ENCODE measurements at regions not wholly inside any gene's neighbourhood (a gene's known extent, or its start where the extent isn't known, plus 50 kb on each side); places are given as distances from the start of the nearest gene placed in this dataset.

- no peak for DNase-seq
Observed at GRCh38 chr6:10303608-10304506, 111.0 kb downstream of the TFAP2A start.

- no peak for DNase-seq
Observed at GRCh38 chr6:10302566-10303235, 112.2 kb downstream of the TFAP2A start.

- no peak for DNase-seq
Observed at GRCh38 chr6:10300071-10300470, 114.8 kb downstream of the TFAP2A start.

GRCh38 chr6:10297832-10298231 is 117.0 kb downstream of the TFAP2A start:
- DNase-seq = no peak

GRCh38 chr6:10278746-10279145 is 136.1 kb downstream of the TFAP2A start:
- DNase-seq = no peak

- DNase-seq = no peak
Observed at GRCh38 chr6:10276660-10277287, 138.1 kb downstream of the TFAP2A start.

GRCh38 chr6:10276106-10276505 is 138.8 kb downstream of the TFAP2A start:
- no peak for DNase-seq

- no peak for DNase-seq
Observed at GRCh38 chr6:10272591-10272990, 142.3 kb downstream of the TFAP2A start.

- no peak for DNase-seq
Observed at GRCh38 chr6:10271982-10272381, 142.9 kb downstream of the TFAP2A start.

GRCh38 chr6:10269814-10270472 is 144.9 kb downstream of the TFAP2A start:
- DNase-seq = no peak

GRCh38 chr6:10268611-10269310 is 146.1 kb downstream of the TFAP2A start:
- DNase-seq = no peak

- DNase-seq = no peak
Observed at GRCh38 chr6:10268111-10268510, 146.8 kb downstream of the TFAP2A start.

- no peak for DNase-seq
Observed at GRCh38 chr6:10266462-10266861, 148.4 kb downstream of the TFAP2A start.

GRCh38 chr6:10266061-10266460 is 148.8 kb downstream of the TFAP2A start:
- DNase-seq = no peak

- DNase-seq = no peak
Observed at GRCh38 chr6:10262505-10262904, 152.4 kb downstream of the TFAP2A start.

GRCh38 chr6:10259671-10260070 is 155.2 kb downstream of the TFAP2A start:
- no peak for DNase-seq

GRCh38 chr6:10258341-10258740 is 156.5 kb downstream of the TFAP2A start:
- no peak for DNase-seq

- no peak for DNase-seq
Observed at GRCh38 chr6:10256113-10256690, 158.7 kb downstream of the TFAP2A start.

- DNase-seq = no peak
Observed at GRCh38 chr6:10250655-10251220, 164.1 kb downstream of the TFAP2A start.

- DNase-seq = no peak
Observed at GRCh38 chr6:10248378-10248843, 166.5 kb downstream of the TFAP2A start.

- DNase-seq = no peak
Observed at GRCh38 chr6:10237298-10238038, 177.4 kb downstream of the TFAP2A start.

Measured in DMS79 treated with DMSO at 0.1 percent for 48 hours (cell line).